HEK293T (cell line): ENCODE measurements at regions not wholly inside any gene's neighbourhood (a gene's known extent, or its start where the extent isn't known, plus 50 kb on each side); places are given as distances from the start of the nearest gene placed in this dataset.
"Not testable (repeated sequence)": the region's sequence is repeated elsewhere in the genome, so short reads cannot be mapped to it uniquely, and the experiment has no call there.

Experiments used
- BHLHE40 ChIP-seq: fragments of 450-650 bp; IDR thresholded peaks from 2 replicates; pipeline ENCODE4 v1.6.1; 2016; ENCODE audit warnings: mild to moderate bottlenecking, moderate library complexity, borderline replicate concordance
- ELF4 ChIP-seq: fragments of 450-650 bp; IDR thresholded peaks from 2 replicates; pipeline ENCODE4 v1.6.1; 2017; ENCODE audit warnings: antibody characterized with exemption
- FOXA1 ChIP-seq: fragments of 450-650 bp; IDR thresholded peaks from 2 replicates; pipeline ENCODE4 v1.6.1; 2016; ENCODE audit warnings: mild to moderate bottlenecking
- FOXK2 ChIP-seq: fragments of 450-650 bp; IDR thresholded peaks from 2 replicates; pipeline ENCODE4 v1.6.1; 2016; ENCODE audit warnings: mild to moderate bottlenecking
- FOXM1 ChIP-seq: fragments of 450-650 bp; IDR thresholded peaks from 2 replicates; pipeline ENCODE4 v1.6.1; 2017; ENCODE audit warnings: mild to moderate bottlenecking, borderline replicate concordance
- HDGF ChIP-seq: fragments of 450-650 bp; IDR thresholded peaks from 2 replicates; pipeline ENCODE4 v1.6.1; 2017; ENCODE audit warnings: antibody characterized with exemption, borderline replicate concordance
- L3MBTL2 ChIP-seq: fragments of 450-650 bp; conservative IDR thresholded peaks from 2 replicates; pipeline ENCODE4 v1.6.1; 2016; ENCODE audit warnings: mild to moderate bottlenecking
- NFRKB ChIP-seq: fragments of 450-650 bp; IDR thresholded peaks from 2 replicates; pipeline ENCODE4 v1.6.1; 2016; ENCODE audit warnings: mild to moderate bottlenecking, moderate library complexity
- SP1 ChIP-seq: fragments of 450-650 bp; IDR thresholded peaks from 2 replicates; pipeline ENCODE4 v1.6.1; 2017
- SUZ12 ChIP-seq: fragments of 450-650 bp; IDR thresholded peaks from 2 replicates; pipeline ENCODE4 v1.6.1; 2016; ENCODE audit warnings: mild to moderate bottlenecking
- TARDBP ChIP-seq: fragments of 450-650 bp; IDR thresholded peaks from 2 replicates; pipeline ENCODE4 v1.6.1; 2016
- ZNF384 ChIP-seq: fragments of 450-650 bp; IDR thresholded peaks from 2 replicates; pipeline ENCODE4 v1.6.1; 2016

DNA sequence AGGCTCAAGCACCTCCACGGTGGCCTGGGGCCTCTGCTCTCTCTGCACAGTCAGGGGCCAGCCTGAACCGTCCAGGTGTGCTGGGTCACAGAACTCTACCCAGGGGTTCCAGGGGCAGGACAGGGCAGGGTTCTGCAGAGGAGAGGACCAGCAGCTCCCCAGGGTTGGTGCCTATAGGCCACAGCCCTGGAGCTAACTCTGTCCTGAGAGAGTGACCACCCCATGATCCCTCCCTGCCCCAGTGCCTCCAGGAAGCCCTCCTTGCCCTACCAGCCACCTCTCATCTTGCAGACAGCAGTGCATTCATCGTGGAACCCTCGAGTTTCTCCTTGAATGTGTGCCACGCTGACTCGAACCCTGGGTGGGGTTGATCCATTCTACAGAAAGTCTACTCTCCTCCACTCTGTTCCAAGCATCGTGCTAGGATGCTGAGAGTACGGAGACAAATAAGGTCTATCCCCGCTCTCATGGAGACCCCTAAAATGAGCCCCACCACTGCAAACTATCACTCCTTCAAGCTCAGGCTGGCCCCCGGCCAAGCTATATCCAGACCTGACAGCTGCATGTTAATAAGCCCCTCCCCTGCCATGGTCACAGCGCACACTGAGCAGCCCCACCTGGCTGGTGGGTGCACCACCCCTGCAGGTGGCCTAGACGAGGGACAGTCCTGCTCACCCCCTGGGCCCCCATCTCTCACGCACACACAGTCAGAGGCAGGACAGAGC lies 138.1 kb upstream of the FOXD4L5 start:
- TF ChIP-seq TARDBP, FOXK2, L3MBTL2, ELF4, NFRKB, BHLHE40, ZNF384, FOXM1, FOXA1, HDGF, SUZ12, SP1: not testable (repeated sequence)
